H1 (cell line): ENCODE measurements at regions not wholly inside any gene's neighbourhood (a gene's known extent, or its start where the extent isn't known, plus 50 kb on each side); places are given as distances from the start of the nearest gene placed in this dataset.

ENCODE experiments used
- CTBP2 ChIP-seq: IDR thresholded peaks from 2 replicates; pipeline ENCODE4 v1.7.0; 2011; ENCODE audit warnings: borderline replicate concordance, mild to moderate bottlenecking, moderate library complexity, mixed read lengths, low read length; ENCODE audit not compliant: insufficient read depth, insufficient read length
- KDM1A ChIP-seq: fragments of 200-600, 300-600 bp; sonication (generic); IDR thresholded peaks from 2 replicates; pipeline ENCODE4 v1.7.1; 2016; ENCODE audit warnings: mild to moderate bottlenecking, low read length, borderline replicate concordance
- SIRT6 ChIP-seq: IDR thresholded peaks from one replicate; pipeline ENCODE4 v1.7.1; 2012; ENCODE audit warnings: low read length, inconsistent platforms
- SP2 ChIP-seq: IDR thresholded peaks from 2 replicates; pipeline ENCODE4 v1.6.1; 2012; ENCODE audit warnings: mild to moderate bottlenecking, low read length, inconsistent platforms
- SRF ChIP-seq: IDR thresholded peaks from 2 replicates; pipeline ENCODE4 v1.6.1; 2011; ENCODE audit warnings: mild to moderate bottlenecking, low read depth, low read length, moderate library complexity

DNA sequence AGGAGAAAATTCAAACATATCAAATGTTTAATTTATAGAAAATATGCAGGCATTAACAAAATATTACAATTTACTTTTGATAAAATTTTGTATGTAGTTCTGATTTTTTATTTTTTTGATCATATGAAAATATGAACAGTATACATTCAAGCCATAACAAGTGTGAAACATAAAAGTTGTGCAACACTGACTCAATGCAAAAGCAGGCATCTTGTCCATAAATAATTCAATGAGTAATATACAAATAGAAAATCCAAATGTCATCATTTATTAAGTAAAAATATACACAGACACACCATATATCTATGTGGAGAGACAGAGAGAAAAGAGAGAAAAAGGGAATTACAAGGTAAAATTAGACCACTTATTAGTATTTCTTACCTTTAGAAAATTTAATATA, 1183.9 kb downstream of the SLITRK1 start (continued):
- TF ChIP-seq KDM1A (no peak), SP2 (no peak), SRF (no peak), CTBP2 (no peak), SIRT6 (no peak)
